HepG2 (cell line): ENCODE measurements at regions not wholly inside any gene's neighbourhood (a gene's known extent, or its start where the extent isn't known, plus 50 kb on each side); places are given as distances from the start of the nearest gene placed in this dataset.

Experiments used
- ATAC-seq: fragments of 200-7000 bp; cut with Tn5 transposase; 3 replicates; pipeline ENCODE4 v1.9.1; 2020; ENCODE audit warnings: mild to moderate bottlenecking, moderate library complexity
- BruUV-seq: library from RNA; stranded (reverse); fragments of 400-500 nt; replicated peaks from 2 replicates; lab custom pipeline; 2021; lab: Mats Ljungman, UMichigan
- CTCF ChIA-PET: fragments of 300-600 bp; formaldehyde crosslinking; extraction: SDS; loops from one replicate; lab custom pipeline; 2021; ENCODE audit warnings: low total read pairs, inconsistent platforms, low intra/inter-chr PET ratio; lab: Yijun Ruan, JAX
- POLR2A ChIA-PET: fragments of 350-600 bp; sonication (Branson Sonifier 250); formaldehyde crosslinking; loops from one replicate; lab custom pipeline; 2020; ENCODE audit warnings: antibody characterized with exemption, inconsistent platforms; lab: Yijun Ruan, JAX
- DNase-seq: peaks from one replicate; pipeline ENCODE4 v3.0.0-alpha.2; 2015; ENCODE audit warnings: low spot score
- FAIRE-seq: peaks from 3 replicates; lab custom pipeline; 2011; peaks lifted over from hg19 to GRCh38; lab: Jason Lieb, UNC
- H2AFZ ChIP-seq: one replicate; pipeline ENCODE4 v1.6.1; 2011; ENCODE audit warnings: low read length, inconsistent platforms
- H3K27ac ChIP-seq: fragments of 300-600 bp; 3 replicates; pipeline ENCODE4 v1.8.0; 2011; ENCODE audit warnings: mixed run types, mild to moderate bottlenecking, mixed read lengths, low read length, inconsistent platforms; ENCODE audit not compliant: insufficient read depth; ENCODE audit errors: extremely low read length
- H3K27me3 ChIP-seq, 2 experiments: fragments of 200-600 bp in 1 of 2; 2 replicates in 1 of 2; 3 replicates in 1 of 2; pipeline versions ENCODE4 v1.6.0 to v1.8.0; 2011; ENCODE audit warnings: low read length in 2 of 2, mild to moderate bottlenecking in 2 of 2, moderate library complexity in 2 of 2, inconsistent platforms in 1 of 2; ENCODE audit not compliant: insufficient read depth in 2 of 2, control insufficient read depth in 1 of 2
- H3K36me3 ChIP-seq, 2 experiments: fragments of 200-600 bp in 1 of 2; replicated peaks in 1 of 2; 2 replicates in 1 of 2; 3 replicates in 1 of 2; pipeline versions ENCODE4 v1.5.1 to v1.8.0; 2011; ENCODE audit warnings: low read length in 2 of 2, inconsistent platforms in 1 of 2; ENCODE audit not compliant: insufficient read depth in 2 of 2, control insufficient read depth in 1 of 2
- H3K4me1 ChIP-seq: 2 replicates; pipeline ENCODE4 v1.5.1; 2012; ENCODE audit warnings: low read length, inconsistent platforms; ENCODE audit not compliant: insufficient read depth
- H3K4me2 ChIP-seq: 2 replicates; pipeline ENCODE4 v1.6.0; 2011; ENCODE audit warnings: low read depth, low read length, inconsistent platforms
- H3K4me3 ChIP-seq, 3 experiments: fragments of 200-600 bp in 1 of 3; sonication (generic), shearing (Covaris generic) in 1 of 3; replicated peaks in 1 of 3; 2 replicates each; pipeline ENCODE4 v1.5.1; 2011 to 2016; ENCODE audit warnings: low read length in 3 of 3, inconsistent platforms in 2 of 3, low read depth in 2 of 3, mild to moderate bottlenecking in 2 of 3, control low read depth in 1 of 3, mixed read lengths in 1 of 3; ENCODE audit not compliant: insufficient read depth in 1 of 3
- H3K79me2 ChIP-seq: one replicate; pipeline ENCODE4 v1.6.1; 2011; ENCODE audit warnings: low read length, inconsistent platforms; ENCODE audit not compliant: insufficient read depth
- H3K9ac ChIP-seq: 2 replicates; pipeline ENCODE4 v1.6.0; 2011; ENCODE audit warnings: mild to moderate bottlenecking, low read depth, low read length, inconsistent platforms; ENCODE audit not compliant: insufficient read depth
- H3K9me3 ChIP-seq: 2 replicates; pipeline ENCODE4 v1.5.1; 2012; ENCODE audit warnings: mild to moderate bottlenecking, low read length
- H4K20me1 ChIP-seq: 2 replicates; pipeline ENCODE4 v1.6.0; 2011; ENCODE audit warnings: inconsistent platforms, mild to moderate bottlenecking, low read length, moderate library complexity; ENCODE audit not compliant: insufficient read depth
- ARID3A ChIP-seq: IDR thresholded peaks from 2 replicates; pipeline ENCODE4 v1.6.1; 2012; ENCODE audit warnings: low read depth, low read length, improper control_type of control experiment
- CEBPB ChIP-seq: IDR thresholded peaks from 2 replicates; pipeline ENCODE4 v1.6.1; 2011; ENCODE audit warnings: low read depth, low read length, improper control_type of control experiment, borderline replicate concordance
- HDAC1 ChIP-seq: sonication (generic); formaldehyde crosslinking; IDR thresholded peaks from 2 replicates; pipeline ENCODE4 v1.5.1; 2020; ENCODE audit warnings: mild to moderate bottlenecking, missing genetic modification reagents
- HOMEZ ChIP-seq: IDR thresholded peaks from 2 replicates; pipeline ENCODE4 v1.6.1; 2016; ENCODE audit warnings: low read depth
- NFATC3 ChIP-seq: sonication (generic); formaldehyde crosslinking; IDR thresholded peaks from 2 replicates; pipeline ENCODE4 v1.5.1; 2020; ENCODE audit warnings: mild to moderate bottlenecking, missing genetic modification reagents
- PAF1 ChIP-seq: IDR thresholded peaks from 2 replicates; pipeline ENCODE4 v1.6.1; 2016; ENCODE audit warnings: missing genetic modification reagents, missing compliant biosample characterization
- REXO4 ChIP-seq: sonication (generic); formaldehyde crosslinking; IDR thresholded peaks from 2 replicates; pipeline ENCODE4 v1.8.0; 2022; ENCODE audit warnings: missing genetic modification reagents, mild to moderate bottlenecking, borderline replicate concordance
- SMARCE1 ChIP-seq: fragments of 450-650 bp; IDR thresholded peaks from 2 replicates; pipeline ENCODE4 v1.6.1; 2017; ENCODE audit warnings: borderline replicate concordance
- TFAP4 ChIP-seq: sonication (generic); IDR thresholded peaks from 2 replicates; pipeline ENCODE4 v1.6.1; 2016; ENCODE audit warnings: low read depth, borderline replicate concordance
- ZBTB2 ChIP-seq: sonication (generic); formaldehyde crosslinking; IDR thresholded peaks from 2 replicates; pipeline ENCODE4 v1.8.0; 2022; ENCODE audit warnings: low read depth, missing genetic modification reagents
- ZFX ChIP-seq: sonication (generic); formaldehyde crosslinking; IDR thresholded peaks from 2 replicates; pipeline ENCODE4 v1.4.0; 2020; ENCODE audit warnings: mild to moderate bottlenecking, low read depth, missing genetic modification reagents, moderate library complexity
- ZNF558 ChIP-seq: sonication (generic); formaldehyde crosslinking; IDR thresholded peaks from 2 replicates; pipeline ENCODE4 v1.9.0; 2022; ENCODE audit warnings: mild to moderate bottlenecking, missing genetic modification reagents, borderline replicate concordance
- ZNF569 ChIP-seq: sonication (generic); formaldehyde crosslinking; IDR thresholded peaks from 2 replicates; pipeline ENCODE4 v1.5.0; 2020; ENCODE audit warnings: mild to moderate bottlenecking, missing genetic modification reagents, moderate library complexity, borderline replicate concordance
- ZNF629 ChIP-seq: sonication (generic); formaldehyde crosslinking; conservative IDR thresholded peaks from 2 replicates; pipeline ENCODE4 v1.5.0; 2020; ENCODE audit warnings: missing genetic modification reagents
- WGBS: methylation state at CpG from one replicate; pipeline ENCODE4 v1.1.6; 2017; ENCODE audit warnings: low lambda C conversion rate; 5-methylcytosine and 5-hydroxymethylcytosine counted together
- in situ Hi-C: cut with HindIII; loops from 2 replicates; pipeline ENCODE4 v1.10.0; 2017; ENCODE audit warnings: low pct_unique_long_range_greater_than_20kb; ENCODE audit not compliant: extremely low pct_ligation_motif_present
- intact Hi-C: fragments of 100-400 bp; cut with micrococcal nuclease; formaldehyde crosslinking; loops from one replicate; pipeline ENCODE4 v1.10.0; 2022; ENCODE audit not compliant: unreplicated experiment

- Histone ChIP-seq H4K20me1 (no peaks in the 10 kb centered on the region), H3K27ac (no peak overlapping the region), H3K9ac (no peak overlapping the region), H3K27me3 (no peaks in the 10 kb centered on the region), H3K4me3 (no peak overlapping the region), H2AFZ (no peak overlapping the region), H3K4me1 (peaks cover 16% of the 10 kb centered on the region), H3K9me3 (no peaks in the 10 kb centered on the region), H3K36me3 (no peaks in the 10 kb centered on the region), H3K4me2 (no peak overlapping the region), H3K79me2 (no peaks in the 10 kb centered on the region)
- ATAC-seq, result no peak
- 82% methylated on average over 6 of the region's 6 CpGs for WGBS
- CTCF ChIA-PET, result no interaction called here
- no TSS peak for BruUV-seq
- FAIRE-seq, result no peak
- intact Hi-C loops (no loop called here), in situ Hi-C loops (no loop called here)
- DNase-seq, result no peak
- POLR2A ChIA-PET, result no interaction called here
- TF ChIP-seq REXO4 (CRISPR knock-in tag) (no peak), ZNF629 (CRISPR knock-in tag) (peak; percentile 72)
Observed at GRCh38 chr5:6163913-6164312, 214.4 kb downstream of the MED10 start.

- no peaks in the 10 kb centered on the region for H3K9me3 ChIP-seq
- H3K79me2 ChIP-seq, result no peaks in the 10 kb centered on the region
- WGBS, result 0% methylated on average over 1 of the region's 1 CpG
- FAIRE-seq (peak; percentile 55), DNase-seq (peak; percentile 63), ATAC-seq (peak; percentile 95)
- POLR2A ChIA-PET, result no interaction called here
- intact Hi-C loops (no loop called here), in situ Hi-C loops (no loop called here)
- no peak overlapping the region for H3K4me3 ChIP-seq
- no peak overlapping the region for H2AFZ ChIP-seq
- no TSS peak for BruUV-seq
- H3K27ac ChIP-seq, result no peak overlapping the region
- no peak overlapping the region for H3K9ac ChIP-seq
- CTCF ChIA-PET, result no interaction called here
- H3K4me2 ChIP-seq, result no peak overlapping the region
- no peaks in the 10 kb centered on the region for H4K20me1 ChIP-seq
- peaks cover 16% of the 10 kb centered on the region for H3K4me1 ChIP-seq
- no peaks in the 10 kb centered on the region for H3K36me3 ChIP-seq
- H3K27me3 ChIP-seq, result peaks cover 0 to 3% of the 10 kb centered on the region in 2 experiments; a peak in 1 of 5 replicates
- TF ChIP-seq PAF1 (CRISPR knock-in tag) (no peak), TFAP4 (peak; percentile 92), HOMEZ (CRISPR knock-in tag) (no peak), ARID3A (peak; percentile 51; the same call in 1 of the 2 replicates), HDAC1 (CRISPR knock-in tag) (0 out of 2 replicates have a peak, but pooled peaks have one; percentile 31), CEBPB (peak; percentile 60; the same call in 1 of the 2 replicates), SMARCE1 (no peak), ZNF569 (no peak), ZNF558 (CRISPR knock-in tag) (no peak), NFATC3 (CRISPR knock-in tag) (no peak), ZBTB2 (CRISPR knock-in tag) (no peak), ZFX (CRISPR knock-in tag) (no peak)
Observed at GRCh38 chr5:6162175-6162574, 216.2 kb downstream of the MED10 start.
